Transverse colon (tissue), 3 donors: ENCODE measurements at regions not wholly inside any gene's neighbourhood (a gene's known extent, or its start where the extent isn't known, plus 50 kb on each side); places are given as distances from the start of the nearest gene placed in this dataset.

Experiments
- POLR2A ChIP-seq: fragments of 450-650 bp; IDR thresholded peaks from one replicate; pipeline ENCODE4 v1.6.1; 2016; ENCODE audit warnings: antibody characterized with exemption, mild to moderate bottlenecking, moderate library complexity
- TF ChIP-seq, protein P1 (sequence below), 5 experiments: fragments of 200-600 bp in 3 of 5; fragments of 450-650 bp in 2 of 5; sonication (generic) in 3 of 5; IDR thresholded peaks; 1 replicate in 2 of 5; 2 replicates in 3 of 5; pipeline ENCODE4 v1.5.1; 2016 to 2017; ENCODE audit warnings: antibody characterized with exemption in 5 of 5, inconsistent platforms in 3 of 5, mild to moderate bottlenecking in 2 of 5, moderate library complexity in 1 of 5

- TF ChIP-seq, protein P1, sequence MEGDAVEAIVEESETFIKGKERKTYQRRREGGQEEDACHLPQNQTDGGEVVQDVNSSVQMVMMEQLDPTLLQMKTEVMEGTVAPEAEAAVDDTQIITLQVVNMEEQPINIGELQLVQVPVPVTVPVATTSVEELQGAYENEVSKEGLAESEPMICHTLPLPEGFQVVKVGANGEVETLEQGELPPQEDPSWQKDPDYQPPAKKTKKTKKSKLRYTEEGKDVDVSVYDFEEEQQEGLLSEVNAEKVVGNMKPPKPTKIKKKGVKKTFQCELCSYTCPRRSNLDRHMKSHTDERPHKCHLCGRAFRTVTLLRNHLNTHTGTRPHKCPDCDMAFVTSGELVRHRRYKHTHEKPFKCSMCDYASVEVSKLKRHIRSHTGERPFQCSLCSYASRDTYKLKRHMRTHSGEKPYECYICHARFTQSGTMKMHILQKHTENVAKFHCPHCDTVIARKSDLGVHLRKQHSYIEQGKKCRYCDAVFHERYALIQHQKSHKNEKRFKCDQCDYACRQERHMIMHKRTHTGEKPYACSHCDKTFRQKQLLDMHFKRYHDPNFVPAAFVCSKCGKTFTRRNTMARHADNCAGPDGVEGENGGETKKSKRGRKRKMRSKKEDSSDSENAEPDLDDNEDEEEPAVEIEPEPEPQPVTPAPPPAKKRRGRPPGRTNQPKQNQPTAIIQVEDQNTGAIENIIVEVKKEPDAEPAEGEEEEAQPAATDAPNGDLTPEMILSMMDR (IDR thresholded peaks at IDR 0.05) = no peak
- no peak for TF ChIP-seq POLR2A
Observed at GRCh38 chr15:45885801-45886200, 251.0 kb downstream of the SQOR start.
